NCI-H2171 treated with DMSO at 0.1 percent for 48 hours (cell line): ENCODE measurements at regions not wholly inside any gene's neighbourhood (a gene's known extent, or its start where the extent isn't known, plus 50 kb on each side); places are given as distances from the start of the nearest gene placed in this dataset.
A peak's percentile ranks its signal among the peaks of the same experiment; 100 is the strongest.

Source experiments
- DNase-seq: peaks from one replicate; lab custom pipeline; 2025; lab: John Stamatoyannopoulos, UW

DNA sequence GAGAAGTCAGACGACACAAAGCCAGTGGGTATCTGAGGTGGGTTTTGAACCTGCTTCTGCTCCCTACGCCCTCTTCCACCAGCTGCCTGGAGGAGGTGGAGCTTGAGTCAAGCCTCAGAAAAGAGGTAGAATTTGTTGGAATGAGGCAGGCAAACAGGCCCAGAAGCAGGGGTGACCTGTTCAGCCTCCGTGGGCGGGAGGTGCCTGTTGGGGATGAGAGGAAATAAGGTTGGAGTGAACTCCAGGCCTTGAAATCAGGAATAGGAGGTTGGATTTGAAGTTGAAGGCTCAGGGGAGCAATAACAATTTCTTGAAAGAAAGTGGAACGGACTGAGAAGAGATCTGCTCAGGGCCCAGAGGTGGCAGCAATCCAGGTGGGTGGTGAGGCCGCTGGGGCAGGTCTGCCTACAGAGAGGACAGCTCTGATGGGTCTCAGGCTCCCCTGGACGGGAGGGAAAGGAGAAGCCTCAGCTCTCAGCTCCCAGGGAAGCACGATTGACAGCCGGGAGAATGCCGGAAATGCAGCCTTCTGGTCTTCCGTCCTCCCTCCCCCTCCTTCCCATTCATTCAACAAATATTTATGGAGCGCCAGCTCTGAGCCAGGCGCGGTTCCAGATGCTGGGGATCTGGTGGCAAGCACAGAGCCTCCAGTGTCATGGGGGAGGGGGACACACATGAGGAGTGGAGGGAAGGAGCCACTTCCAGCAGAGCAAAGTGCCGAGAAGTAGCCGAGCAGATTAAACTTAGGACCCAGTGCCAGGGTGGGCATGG, 61.9 kb upstream of the CIBAR2 start:
- DNase-seq: peak; percentile 77

DNA sequence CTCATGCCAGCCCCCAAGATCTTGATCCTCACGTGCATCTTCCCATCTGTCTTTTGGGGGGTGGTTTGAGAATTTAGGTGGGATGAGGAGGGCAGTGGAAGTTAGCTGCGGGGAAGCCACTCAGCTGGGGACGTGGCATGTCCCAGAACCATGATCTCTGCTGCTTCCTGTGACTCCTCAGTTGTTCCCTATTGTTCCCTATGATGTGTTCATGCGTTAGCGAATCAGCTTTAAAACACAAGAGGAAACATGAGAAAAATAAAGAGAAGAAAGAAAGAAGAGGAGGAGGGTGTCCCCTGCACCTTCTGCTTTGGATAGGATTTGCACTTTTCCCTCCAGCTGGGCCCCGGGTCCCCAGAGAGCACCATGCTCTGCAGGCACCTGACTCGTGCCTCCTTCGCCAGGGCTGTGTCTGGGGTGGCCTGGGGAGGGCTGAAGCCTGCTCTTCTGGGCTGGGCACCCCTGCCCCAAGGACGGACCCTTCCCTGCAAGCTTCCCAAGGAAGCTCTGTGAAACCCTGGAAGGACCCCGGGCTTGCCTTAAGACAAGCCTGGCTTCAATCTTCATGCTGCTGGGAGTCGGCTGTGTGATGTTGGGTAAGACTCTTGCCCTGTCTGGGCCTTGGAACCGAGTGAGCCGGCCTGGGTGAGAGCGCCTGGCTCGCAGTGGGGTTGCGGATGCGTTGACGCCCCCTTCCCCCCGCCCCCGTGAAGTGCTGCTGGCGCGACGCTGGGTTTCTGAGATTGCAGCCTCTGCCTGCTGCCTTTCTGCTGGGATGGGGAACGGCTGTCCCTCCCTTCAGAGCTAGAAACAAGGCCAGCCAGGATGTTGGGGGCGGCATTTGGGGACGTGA, 62.8 kb upstream of the CIBAR2 start:
- peak; percentile 75 for DNase-seq

- no peak for DNase-seq
These were observed 63.5 kb upstream of the CIBAR2 start for GRCh38 chr16:85175724-85176233.

DNA sequence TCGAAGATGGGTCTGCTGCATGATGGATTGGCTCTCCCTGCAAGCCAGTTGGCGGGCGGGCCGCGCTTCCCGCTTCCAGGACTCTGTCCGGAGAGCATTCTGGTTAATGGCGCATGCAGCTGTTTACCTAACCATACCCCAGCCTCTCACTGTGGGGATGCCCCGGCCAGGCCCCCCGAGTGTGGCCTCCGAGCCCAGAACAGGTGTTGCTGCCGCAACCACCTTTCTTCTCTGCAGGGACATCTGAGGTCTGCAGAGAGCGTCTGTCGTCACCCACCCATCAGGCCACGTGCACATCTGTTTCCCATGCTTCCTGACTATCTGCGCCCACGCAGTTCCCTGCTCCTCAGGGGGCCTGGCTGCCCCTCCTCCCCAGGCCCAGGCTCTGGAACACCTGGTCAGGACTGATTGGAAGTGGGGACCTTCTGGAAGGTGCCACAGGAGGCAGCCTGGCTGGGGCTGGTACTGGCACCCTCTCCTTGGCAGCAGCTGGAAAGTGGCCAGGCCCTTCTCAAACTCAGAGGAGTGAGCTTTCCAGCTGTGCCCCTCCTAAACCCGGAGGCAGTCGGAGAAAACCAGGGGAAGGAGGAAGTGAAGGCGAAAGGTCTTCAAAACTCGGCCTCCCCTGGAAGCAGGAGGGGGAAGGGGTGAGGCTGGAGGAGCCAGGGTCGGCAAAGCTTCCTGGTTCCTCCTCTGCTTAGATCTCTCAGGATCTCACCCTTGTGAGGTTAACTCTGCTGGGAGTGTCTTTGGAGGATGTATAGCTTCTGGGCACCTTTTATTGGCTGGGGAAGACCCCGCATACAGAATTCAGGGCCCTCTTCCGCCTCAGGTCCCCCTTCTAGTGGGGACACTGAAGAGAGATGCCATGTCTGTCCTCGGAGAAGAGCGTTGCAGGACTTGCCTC, 64.5 kb upstream of the CIBAR2 start:
- peak; percentile 96 for DNase-seq

- DNase-seq: no peak
These were observed 65.2 kb upstream of the CIBAR2 start for GRCh38 chr16:85177448-85177846.

GRCh38 chr16:85178006-85178591, 65.8 kb upstream of the CIBAR2 start:
- DNase-seq: no peak

DNA sequence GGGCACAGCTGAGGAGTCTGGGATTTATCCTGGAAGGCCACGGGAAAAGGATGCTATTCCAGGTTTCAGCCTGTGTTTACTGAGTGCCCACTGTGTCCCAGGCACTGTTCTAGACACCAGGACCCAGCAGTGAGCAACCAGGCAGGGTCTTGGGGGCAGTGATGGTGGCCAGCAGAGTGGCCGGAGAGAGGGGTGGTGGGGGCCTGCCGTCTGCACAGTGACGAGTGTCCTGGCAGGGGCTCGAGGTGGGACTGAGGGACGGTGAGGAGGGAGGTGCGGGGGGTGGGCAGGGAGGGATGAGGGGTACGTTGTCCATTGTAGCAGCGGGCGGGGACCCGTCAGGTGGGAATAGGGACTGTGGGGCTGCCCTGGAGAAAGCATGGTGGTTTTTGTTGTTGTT, 66.3 kb upstream of the CIBAR2 start:
- no peak for DNase-seq

DNA sequence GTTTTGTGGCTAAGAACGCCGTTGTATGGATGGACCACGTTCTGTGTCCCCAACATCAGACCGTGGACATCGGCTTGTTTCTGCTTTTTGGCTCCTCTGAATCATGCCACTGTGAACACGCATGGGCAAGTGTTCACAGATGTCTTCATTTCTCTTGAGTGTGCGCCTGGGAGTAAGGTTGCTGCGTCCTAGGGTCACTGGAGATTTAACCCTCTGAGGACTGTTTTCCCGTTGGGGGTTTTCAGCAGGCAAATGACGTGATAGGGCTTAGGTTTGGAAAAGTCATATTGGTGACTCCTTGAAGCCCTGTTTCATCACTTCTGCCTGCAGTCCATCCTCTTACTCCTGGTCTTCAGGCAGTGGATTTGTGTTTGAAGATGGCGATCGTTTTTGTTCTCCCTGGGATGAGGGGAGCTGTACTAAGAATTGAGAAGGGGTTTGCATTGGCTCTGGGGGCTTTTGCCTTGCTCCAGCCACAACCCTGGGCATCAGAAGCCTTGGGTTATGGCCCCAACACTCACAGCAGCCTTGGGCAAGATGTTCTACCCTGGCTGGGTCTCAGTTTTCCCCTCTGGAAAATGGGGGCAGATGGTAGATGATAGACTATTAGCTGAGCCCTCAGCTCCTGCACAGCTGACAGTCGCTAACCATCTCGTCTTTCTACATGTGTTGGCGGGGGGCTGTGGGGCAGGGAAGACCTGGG, 67.2 kb upstream of the CIBAR2 start:
- no peak for DNase-seq

DNA sequence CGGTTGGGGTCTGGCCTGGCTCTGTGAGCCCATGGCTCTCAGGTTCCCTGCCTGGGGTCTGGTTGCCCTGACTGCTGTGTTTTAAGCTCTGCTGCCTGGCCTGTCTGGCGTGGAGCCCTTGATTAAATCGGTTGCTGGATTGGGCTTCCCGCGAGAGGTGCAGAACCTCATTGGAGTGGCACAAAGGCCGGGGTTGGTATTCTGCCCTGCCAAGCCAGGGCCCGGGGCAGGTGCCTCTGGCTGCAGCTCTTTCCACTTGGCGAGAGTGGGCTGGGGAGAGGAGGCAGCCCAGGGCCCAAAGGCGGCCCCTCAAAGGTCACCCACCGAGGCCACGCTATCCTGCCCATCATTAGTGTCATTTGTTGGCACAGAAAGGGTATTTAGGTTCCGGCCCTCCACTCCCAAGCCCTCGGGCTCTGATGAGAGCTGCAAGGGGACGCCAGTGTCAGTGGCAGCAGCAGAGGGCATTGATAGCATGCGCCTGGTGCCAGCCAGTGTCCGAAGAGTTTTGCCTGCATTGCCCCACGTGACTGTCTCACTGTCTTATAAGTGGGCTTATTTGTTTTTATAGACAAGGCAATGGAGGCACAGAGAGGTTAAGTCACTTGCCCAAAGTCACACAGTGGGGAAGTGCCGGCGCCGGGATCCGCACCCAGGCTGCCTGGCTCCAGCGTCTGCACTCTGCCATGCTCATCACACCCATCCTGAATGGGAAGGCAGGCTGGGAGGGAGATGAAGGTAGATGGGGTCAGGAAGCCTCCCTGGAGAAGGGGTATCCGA, 68.0 kb upstream of the CIBAR2 start:
- DNase-seq: no peak

DNA sequence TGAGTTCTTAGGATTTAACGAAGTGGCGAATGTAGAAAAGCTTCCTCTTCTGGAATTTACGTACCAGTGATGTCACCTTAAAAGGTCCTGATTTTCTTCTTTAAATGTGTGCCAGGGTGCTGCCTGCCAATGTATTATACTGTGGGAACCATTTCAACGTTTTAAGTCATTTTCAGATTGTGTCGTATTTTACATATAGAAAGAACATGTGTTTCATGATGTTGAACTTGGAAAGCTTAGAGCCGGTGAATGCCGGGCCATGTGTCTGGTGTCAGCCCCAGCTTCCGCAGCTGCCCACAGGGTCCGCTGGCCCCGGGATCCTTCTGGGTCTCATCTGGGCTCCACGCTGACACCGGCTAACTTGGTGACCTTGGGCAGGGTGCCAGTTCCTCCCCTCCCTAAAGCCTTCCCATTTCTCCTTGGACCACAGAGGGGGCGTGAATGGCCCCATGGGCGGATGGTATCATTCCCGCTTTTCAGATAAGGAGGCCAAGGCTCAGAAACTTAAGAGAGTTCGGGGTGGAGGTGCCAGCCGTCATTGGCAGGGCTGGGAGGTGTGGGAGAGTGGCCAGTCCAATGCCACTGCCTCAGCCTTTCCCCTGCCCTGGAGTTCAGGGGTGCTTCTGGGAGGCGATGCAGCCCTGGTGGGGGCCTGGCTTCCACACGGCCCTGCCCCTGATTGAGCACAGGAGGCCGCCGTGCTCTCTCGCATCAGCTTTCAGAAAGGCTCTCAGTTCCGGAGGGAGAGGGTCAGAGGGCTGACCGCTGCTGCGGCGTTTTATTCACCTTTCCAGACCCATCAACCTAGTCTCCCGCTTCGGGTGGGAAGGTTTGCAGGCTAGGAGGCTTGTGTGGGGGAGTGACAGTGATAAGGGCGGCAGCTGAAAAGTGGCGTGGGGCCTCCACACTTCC, 68.8 kb upstream of the CIBAR2 start:
- no peak for DNase-seq

DNA sequence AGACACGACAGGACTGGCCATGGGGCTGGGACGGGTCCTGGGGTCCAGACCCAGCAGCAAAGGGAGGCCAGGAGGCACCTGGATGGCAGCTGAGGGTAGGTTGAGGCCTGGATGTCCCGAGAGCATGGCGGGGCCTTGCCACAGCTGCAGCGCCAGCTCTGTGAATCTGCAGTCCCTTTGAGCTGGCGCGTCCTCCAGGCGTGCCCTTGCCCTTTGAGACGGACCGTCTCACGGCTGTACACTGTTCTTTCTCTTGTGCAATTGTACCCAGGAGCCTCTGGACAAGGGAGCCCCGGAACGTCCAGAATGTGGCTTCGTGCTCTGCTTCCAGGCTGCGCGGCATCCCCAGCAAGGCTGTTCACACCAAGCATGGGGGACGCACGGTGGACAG, 69.5 kb upstream of the CIBAR2 start:
- no peak for DNase-seq

GRCh38 chr16:85182286-85182685, 70.0 kb upstream of the CIBAR2 start:
- no peak for DNase-seq

- DNase-seq: no peak
These were observed 70.5 kb upstream of the CIBAR2 start for GRCh38 chr16:85182774-85183173.

- no peak for DNase-seq
These were observed 71.3 kb upstream of the CIBAR2 start for GRCh38 chr16:85183564-85183963.

GRCh38 chr16:85184404-85184803, 72.1 kb upstream of the CIBAR2 start:
- DNase-seq: no peak

- DNase-seq: no peak
These were observed 73.2 kb upstream of the CIBAR2 start for GRCh38 chr16:85185303-85186100.

GRCh38 chr16:85187002-85187401, 74.7 kb upstream of the CIBAR2 start:
- DNase-seq: no peak

DNA sequence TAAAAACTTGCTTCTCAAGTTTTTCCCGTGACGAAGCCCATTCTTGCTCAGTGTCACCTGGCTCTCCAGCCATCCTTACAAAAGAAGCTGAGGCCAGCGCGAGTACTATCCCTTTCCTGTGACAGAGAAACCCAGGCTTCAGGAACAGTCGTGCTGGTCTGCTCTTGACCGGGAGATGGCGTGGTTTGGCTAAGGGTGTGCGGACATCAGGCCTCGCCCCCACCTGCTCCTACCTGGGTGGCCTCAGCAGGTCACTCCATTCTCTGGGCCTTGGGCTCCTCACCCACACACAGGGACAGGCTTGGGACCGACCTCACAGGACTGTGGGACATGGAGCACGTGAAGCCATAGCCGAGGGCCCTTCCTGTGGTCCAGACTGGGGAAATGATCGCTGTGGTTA, 75.2 kb upstream of the CIBAR2 start:
- DNase-seq: no peak
